Amniotic stem cell (primary cell): ENCODE measurements at regions not wholly inside any gene's neighbourhood (a gene's known extent, or its start where the extent isn't known, plus 50 kb on each side); places are given as distances from the start of the nearest gene placed in this dataset.
"Not testable (repeated sequence)": the region's sequence is repeated elsewhere in the genome, so short reads cannot be mapped to it uniquely, and the experiment has no call there.

Source experiments
- DNase-seq: peaks from one replicate; lab custom pipeline; 2025; lab: John Stamatoyannopoulos, UW

GRCh38 chr16:54808890-54809289 is 121.8 kb upstream of the IRX5 start:
- no peak for DNase-seq

DNA sequence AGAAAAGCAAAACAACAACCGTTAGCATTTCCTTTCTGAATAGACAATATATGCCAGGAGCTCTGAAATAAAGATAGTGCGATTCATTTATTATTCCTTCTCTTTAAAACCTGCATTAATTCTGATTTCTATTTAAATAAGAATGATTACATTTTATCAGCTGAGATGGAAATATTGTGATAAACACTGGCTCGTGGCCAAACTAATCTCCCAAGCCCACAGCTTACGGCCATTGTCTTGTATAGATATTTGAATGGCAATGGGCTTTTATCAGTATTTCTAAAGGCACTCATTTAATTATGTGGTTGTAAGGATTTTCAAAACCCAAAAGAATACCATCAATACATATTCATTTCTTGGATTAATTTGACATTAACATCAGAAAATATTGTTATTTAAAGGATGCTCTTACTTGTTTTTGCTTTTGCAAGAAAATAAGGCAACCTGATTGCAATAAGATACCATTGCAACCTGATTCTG is 123.7 kb upstream of the IRX5 start:
- DNase-seq, result no peak

GRCh38 chr16:54806378-54806777 is 124.3 kb upstream of the IRX5 start:
- no peak for DNase-seq

- DNase-seq, result no peak
Measured at GRCh38 chr16:54805648-54806047, 125.0 kb upstream of the IRX5 start.

GRCh38 chr16:54801057-54801844 is 129.4 kb upstream of the IRX5 start:
- DNase-seq, result no peak

DNA sequence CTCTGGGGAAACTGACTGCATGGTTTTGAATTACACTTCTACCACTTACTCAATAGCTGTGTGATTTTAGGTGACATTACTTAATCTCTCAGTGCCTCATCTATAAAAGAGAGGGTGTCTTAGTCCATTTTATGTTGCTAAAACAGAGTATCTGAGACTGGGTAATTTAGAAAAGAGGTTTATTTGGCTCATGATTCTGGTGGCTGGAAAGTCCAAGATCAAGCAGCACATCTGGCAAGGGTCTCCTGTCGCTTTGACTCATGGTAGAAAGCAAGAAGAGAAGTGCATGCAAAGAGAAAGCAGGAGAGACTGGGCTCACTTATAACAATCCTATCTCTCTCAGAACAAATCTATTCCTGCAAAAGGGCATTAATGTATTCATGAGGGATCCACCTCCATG is 132.4 kb upstream of the IRX5 start:
- DNase-seq, result no peak

- DNase-seq, result no peak
Measured at GRCh38 chr16:54796211-54796610, 134.5 kb upstream of the IRX5 start.

DNA sequence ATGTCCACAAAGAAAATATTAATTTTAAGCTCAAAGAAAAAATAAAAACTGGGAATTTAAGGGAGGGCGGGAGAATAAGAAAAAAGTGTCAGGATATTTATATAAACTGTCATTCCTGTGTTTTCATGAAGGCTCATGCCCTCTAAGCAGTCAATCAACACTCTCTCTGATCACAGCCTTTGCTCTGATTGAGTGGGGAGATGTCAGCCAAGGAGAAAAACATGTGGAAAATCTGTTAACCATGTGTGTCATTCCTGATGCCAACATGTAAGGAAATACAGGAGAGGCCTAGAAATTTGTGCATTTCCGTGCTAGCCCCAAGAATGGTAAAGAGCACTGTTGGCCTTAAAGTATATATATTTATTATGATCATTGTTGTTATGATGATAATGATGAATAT is 137.9 kb upstream of the IRX5 start:
- DNase-seq, result no peak

GRCh38 chr16:54787045-54787444 is 143.6 kb upstream of the IRX5 start:
- no peak for DNase-seq

DNA sequence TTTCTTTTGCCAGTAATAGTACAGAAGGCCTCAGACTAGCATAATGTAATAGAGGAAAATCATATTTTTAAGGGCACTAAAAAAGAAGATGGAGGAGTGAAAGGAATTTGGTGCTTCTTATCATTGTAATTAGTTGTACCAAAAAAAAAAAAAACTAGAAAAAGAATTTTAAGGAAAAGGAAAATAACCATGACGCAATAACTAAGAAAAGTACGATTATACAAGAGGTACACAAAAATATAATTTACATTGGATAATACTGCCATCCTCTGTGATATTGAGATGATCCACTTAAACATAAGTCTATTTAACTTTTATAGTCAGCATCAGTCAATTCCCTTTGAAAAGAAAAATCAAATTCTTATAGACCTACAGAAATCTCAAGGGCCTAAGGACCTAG is 146.7 kb upstream of the IRX5 start:
- DNase-seq, result no peak

GRCh38 chr16:54783226-54783625 is 147.4 kb upstream of the IRX5 start:
- no peak for DNase-seq

- no peak for DNase-seq
Measured at GRCh38 chr16:54780266-54780665, 150.4 kb upstream of the IRX5 start.

DNA sequence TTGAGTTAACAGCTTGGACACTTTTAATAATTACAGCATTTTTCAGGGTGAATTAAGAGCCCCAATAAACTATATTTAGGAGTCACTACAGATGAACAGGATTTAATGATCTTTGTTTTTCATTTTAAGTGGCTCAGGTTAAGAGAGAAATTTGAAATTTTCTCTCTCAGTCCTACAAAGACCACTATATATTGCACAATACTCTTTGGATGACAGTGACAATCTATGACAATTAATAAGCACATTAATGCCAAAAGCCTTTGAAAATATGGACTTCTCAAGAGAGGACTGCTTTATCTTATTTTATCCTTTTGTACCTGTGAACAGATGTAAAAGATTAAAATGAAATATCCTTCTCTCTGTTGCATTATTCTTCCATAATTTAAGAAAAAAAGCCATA is 151.1 kb upstream of the IRX5 start:
- DNase-seq, result no peak

DNA sequence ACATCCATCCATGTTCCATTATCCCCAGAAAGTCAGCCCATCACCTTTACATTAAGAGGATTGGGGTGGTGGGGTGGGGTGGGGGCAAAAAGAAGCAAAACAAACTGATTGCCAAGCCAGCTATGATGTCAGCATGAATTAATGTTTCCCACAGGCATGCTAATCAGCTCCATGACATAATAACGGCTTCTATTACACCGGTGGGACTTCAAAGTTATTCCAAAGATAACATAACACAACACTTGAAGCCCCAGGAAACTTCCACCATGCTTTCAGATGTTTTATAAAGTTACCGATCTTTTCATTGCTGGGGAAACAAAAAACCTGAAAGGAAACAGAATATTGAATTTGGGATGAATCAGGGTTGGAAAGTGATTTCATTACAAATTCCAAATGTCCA is 155.9 kb upstream of the IRX5 start:
- no peak for DNase-seq

DNA sequence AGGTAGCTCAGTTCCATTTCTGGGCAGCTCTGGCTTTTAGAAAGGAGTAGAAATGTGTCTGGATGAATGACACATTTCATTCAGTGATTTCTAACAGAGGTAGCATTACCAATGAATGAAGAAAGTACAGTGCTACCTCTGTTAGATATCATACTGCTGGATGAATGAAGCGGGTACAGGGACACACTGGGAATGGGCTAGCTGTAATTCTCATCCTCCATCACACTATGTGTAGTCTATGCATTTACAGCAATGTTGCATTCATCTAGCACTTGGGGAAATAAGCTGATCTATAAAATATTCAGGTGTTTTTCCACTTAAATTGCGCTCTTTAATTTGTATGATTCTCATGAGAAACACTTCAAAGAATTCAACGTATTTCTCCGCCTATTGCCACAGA is 158.3 kb upstream of the IRX5 start:
- DNase-seq, result no peak

GRCh38 chr16:54766355-54766754 is 164.3 kb upstream of the IRX5 start:
- no peak for DNase-seq

DNA sequence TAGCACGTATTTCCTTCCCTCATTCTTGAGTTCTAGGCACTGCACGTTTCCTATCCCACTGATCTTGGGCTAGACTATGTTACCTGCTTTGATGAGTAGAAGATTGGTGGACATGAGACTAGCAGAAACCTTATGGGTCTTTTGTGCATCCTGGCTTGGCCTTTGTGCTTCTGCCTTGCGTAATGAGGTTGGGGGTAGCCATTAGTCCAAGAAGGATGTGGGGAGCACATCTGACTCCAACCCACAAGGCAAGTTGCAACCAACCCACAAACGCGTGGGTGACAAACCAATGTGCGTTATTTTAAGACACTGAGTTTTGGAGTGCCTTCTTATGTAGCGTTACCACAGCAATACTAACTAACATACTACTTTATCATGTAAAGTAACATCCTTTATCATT is 180.4 kb upstream of the IRX5 start:
- no peak for DNase-seq

- no peak for DNase-seq
Measured at GRCh38 chr16:54748611-54749190, 182.0 kb upstream of the IRX5 start.

- no peak for DNase-seq
Measured at GRCh38 chr16:54746596-54746995, 184.1 kb upstream of the IRX5 start.

DNA sequence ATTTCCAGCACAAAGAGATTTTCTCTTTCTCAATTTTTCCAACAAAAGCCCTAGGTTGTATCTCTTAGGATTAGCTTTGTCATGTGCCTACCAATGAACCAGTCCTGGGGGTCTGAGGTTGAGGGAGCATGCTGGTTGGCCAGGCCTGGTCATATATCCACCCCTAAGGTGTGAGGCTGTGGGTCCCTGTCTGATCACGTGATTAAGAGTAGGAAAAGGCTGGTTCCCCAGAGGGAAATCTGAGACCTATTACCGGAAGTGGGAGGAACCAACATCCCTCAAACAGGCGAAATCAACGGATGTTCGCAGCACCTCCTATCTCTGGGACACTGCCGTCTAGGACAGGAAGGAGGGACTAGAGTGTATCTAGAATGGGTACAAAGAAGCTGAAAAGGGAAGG is 185.7 kb upstream of the IRX5 start:
- no peak for DNase-seq

- no peak for DNase-seq
Measured at GRCh38 chr16:54742436-54742835, 188.2 kb upstream of the IRX5 start.

- no peak for DNase-seq
Measured at GRCh38 chr16:54739381-54739780, 191.3 kb upstream of the IRX5 start.

DNA sequence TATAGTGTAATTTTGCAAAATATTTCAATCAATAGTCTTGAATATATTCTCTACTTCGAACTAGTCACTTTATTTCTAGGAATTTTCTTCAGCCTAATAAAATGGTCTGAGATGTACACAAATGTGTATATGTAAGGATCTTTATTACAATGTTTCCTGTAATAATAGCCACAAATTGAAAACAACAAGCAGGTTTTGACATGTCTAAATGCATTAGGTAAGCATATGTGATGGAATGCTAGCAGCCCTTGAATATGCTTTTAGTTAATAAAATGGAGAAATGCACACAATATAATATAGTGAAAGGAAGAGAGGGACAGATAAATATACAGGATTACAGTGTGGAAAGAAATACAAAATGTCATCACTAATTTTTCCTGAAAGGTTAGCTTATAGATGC is 196.5 kb upstream of the IRX5 start:
- DNase-seq, result no peak

GRCh38 chr16:54727696-54728095 is 203.0 kb upstream of the IRX5 start:
- not testable (repeated sequence) for DNase-seq
